GM19438 (cell line): ENCODE measurements at regions not wholly inside any gene's neighbourhood (a gene's known extent, or its start where the extent isn't known, plus 50 kb on each side); places are given as distances from the start of the nearest gene placed in this dataset.

Experiments
- ATAC-seq: cut with Tn5 transposase; IDR thresholded peaks from one replicate; pipeline ENCODE4 v1.9.1; 2021; ENCODE audit warnings: low read depth; ENCODE audit not compliant: unreplicated experiment

GRCh38 chr14:62616668-62617067 lies 428.6 kb downstream of the KCNH5 start:
- ATAC-seq = no peak

GRCh38 chr14:62626416-62626815 lies 418.8 kb downstream of the KCNH5 start:
- no peak for ATAC-seq

DNA sequence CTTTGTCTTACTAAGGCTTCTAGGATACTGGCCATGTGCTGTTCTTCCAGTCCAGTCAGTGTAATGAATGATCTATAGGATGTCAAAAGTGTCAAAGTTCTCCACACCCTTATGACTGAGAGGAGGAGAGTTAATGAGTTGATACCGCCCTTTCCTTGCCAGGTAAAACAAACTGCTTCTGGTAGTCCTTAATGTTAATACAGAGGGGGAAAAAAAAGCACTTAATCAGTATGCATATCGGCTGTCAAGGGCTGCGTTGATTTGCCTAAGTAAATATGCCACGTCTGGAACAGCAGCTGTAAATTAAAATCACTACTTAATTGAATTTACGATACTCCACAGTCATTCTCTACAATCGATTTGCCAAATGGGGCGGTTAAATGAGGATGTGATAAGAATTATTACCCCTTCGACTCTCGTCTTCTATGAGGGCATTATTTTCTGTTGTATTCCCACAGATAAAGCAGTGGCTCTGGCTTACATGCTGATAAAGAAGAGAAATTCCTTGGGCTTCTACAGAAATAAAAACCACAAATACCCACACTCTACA lies 416.0 kb downstream of the KCNH5 start:
- no peak for ATAC-seq

- ATAC-seq = no peak
Observed at GRCh38 chr14:62631176-62631575, 414.1 kb downstream of the KCNH5 start.

DNA sequence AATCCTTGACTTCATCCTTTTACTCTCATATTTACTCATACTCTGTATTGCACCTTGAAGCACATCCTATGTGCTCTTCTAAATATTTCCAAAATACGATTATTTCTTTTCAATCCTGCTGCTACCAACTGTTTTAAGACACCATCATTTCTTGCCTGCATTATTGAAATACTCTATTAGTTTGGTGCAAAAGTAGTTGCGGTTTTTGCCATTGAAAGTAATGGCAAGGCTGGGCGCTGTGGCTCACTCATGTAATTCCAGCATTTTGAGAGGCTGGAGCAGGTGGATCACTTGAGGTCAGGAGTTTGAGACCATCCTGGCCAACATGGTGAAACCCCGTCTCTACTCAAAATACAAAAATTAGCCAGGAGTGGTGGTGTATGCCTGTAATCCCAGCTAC lies 412.5 kb downstream of the KCNH5 start:
- ATAC-seq = no peak

DNA sequence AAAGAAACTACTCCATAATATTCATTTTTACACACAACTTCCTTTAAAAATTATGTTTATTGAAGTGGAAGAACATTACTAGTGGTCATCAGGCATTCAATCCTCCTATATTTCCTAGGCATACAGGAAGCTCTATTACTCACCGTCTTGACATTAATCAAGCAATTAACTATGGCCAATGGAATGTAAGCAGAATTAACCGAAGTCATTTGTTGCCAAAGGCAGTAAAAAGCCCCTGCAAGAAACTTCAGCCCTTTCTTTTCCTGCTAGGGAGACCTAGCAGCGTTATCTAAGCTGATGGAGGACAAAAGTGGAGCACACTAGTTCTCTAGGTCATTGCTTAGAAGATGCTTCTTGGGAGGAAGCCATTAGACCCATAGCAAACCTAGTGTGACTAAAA lies 399.6 kb downstream of the KCNH5 start:
- ATAC-seq = no peak
